GM18909 (cell line): ENCODE measurements at regions not wholly inside any gene's neighbourhood (a gene's known extent, or its start where the extent isn't known, plus 50 kb on each side); places are given as distances from the start of the nearest gene placed in this dataset.

Experiments used
- ATAC-seq: cut with Tn5 transposase; IDR thresholded peaks from one replicate; pipeline ENCODE4 v1.9.1; 2021; ENCODE audit warnings: mild to moderate bottlenecking; ENCODE audit not compliant: unreplicated experiment, poor library complexity

DNA sequence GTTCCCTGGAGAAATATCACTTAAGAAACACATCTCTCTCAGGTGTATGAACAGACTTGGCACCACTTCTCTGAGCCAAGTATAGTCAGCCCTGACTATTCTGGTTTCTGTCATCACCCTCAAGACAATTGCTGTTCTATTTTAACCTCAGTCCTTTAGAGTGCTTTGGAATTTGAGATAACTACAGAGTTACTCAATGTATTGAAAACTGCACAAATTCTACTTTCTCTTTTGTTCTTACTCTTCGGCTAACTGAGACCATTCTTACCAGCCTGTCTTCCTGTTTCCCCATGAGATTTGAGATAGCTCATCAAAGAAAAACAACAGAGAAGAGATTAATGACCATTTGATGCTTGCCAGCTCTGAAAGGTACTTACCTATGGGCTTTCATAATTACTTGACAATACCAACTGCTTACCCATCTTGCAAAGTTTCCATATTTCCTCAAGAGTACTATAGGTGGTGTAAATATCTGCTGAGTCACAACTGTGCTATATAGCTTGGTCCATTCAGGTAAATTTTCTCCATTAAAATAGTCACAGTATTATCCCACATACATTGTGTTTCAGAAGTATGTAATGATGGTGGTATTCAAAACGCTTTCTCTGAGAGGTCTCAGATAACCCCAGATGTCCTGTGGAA is 467.5 kb upstream of the CHST9 start:
- ATAC-seq: peak; percentile 83

DNA sequence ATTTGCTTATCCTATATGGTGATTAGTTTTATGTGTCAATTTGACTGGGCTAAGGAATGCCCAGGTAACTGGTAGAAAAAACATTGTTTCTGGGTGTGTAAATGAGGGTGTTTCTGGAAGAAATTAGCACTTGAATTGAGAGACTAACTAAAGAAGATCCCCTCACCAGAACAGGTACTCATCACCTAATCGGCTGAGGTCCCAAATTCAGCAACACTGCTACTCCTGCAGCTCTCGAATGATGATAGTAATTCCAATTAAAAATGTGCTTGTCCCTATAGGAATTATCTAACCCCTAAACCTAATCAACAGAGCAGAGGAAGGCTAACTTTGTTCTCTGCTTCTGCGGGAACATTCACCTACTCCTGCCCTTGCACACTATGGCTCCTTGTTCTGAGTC is 464.5 kb upstream of the CHST9 start:
- ATAC-seq: no peak

DNA sequence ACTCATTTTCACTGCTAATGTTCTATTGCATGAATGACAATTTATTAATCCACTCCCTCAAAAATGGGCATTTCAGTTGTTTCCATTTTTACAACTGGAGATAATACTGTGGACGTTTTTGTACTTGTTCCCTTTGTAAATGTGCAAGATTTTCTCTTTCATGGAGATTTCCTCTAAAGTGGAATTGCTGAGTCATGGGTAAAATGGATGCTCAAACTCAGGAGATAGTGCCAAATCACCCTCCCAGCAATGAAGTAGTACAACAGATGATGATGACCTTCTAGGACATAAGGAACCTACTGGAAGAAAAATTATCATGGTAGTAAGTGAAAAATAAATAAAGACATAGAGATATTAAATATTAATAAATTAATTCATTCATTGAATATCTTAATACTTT is 460.8 kb upstream of the CHST9 start:
- no peak for ATAC-seq

DNA sequence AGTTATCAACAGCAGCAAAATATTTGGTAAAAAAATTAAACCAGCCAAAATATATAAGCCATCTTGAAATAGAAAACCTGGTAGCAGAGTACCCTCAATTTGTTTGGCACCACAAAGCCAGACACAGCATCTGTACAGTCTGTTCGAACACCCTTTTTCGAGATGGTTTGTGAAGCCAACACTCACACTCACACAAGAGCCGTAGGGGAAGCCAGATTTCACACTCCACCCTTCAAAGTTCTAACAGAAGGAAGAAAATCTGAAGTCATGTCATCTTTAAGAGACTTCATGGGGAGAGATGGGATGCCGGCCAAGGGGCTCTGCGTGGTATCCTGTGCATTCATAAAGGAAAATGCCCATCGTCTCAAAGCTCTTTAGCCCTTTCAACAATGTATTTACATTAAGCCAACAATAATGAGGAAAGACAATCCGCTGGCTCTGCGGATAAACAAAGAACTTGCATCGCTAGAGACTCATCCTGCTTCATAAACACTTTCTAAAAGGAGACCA is 451.5 kb upstream of the CHST9 start:
- no peak for ATAC-seq

DNA sequence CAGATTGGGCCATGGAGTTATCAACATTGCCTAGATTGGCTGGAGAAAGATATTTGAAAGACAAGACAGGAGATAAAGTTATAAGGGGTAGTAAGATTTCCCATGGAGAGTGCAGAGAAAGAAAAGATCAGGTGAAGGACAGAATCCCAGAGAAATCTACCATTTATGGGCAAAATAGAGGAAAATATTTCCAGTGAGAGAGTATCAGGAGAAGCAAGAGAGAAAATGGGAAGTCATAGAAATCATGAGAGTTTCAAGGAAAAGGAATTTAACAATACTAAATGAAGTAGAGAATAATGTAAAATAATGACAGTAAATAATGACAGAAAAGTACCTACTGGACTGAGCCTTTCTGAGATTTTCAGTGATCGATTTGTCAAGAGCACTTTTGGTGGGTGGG is 447.6 kb upstream of the CHST9 start:
- no peak for ATAC-seq

DNA sequence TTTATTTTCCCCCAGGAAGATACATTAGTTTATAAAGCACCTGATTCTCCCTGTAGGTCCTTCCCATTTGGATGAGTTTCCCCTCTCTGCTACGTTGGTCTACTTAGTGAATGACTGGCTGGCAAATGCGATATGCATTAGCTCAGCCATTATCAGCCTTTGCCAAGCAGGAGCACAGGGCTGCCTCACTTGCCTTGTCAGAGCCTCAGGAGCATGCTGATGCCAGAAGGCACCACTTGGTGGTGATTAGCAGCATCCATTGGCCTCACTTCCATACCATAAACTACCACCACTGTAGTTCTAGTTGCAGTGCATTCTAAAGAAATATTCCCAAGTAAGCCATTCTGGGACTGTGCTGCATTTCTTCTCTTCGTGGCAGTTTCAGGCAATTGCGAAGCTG is 442.8 kb upstream of the CHST9 start:
- no peak for ATAC-seq

DNA sequence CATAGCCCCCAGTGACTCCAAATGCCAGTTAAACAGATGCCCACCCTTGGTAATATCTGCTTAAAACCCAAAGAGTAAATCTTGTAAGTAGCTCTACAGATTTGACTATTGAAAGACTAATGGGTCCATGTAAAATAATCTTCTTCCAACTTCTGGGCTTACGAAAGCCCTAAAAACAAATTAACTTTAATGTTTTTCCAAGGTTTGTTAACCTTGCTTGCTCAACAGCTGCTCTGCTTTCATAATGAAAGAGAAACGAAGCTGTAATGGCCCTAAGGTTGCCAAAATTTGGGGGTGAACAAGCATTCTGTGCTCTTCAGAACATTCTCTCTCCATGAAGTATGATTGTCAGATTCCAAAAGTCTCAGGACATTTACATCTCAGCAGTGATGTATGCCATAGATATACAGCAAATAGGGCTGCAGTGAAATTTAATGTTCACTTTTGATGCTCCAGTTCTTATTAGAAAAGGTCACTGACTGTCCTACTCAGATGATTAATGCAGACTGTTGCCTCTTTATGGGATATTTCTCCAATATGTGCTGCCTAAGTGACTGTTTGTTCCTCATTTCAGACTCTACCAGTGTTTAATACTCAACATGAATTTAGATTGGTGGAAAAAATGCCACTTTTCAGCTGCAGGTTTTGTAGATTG is 436.3 kb upstream of the CHST9 start:
- ATAC-seq: no peak

DNA sequence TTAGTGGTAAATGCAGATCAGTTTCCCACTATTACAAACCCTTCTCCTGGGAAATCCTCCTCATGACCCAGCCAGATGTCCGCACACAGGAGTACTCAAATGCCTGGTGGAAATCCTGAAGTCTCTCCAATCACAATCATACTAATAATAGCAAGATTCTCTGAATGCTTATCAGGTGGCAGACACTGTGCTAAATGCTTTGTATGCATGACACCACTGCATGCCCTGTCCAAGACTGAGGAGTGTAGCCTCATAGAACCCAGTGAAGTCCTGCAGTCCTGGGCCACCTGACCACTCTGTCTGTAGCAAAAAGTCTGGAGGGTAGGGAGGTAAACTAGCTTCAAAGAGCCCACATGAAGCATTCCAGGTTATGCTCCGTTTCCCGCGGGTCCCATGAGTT is 434.8 kb upstream of the CHST9 start:
- no peak for ATAC-seq

DNA sequence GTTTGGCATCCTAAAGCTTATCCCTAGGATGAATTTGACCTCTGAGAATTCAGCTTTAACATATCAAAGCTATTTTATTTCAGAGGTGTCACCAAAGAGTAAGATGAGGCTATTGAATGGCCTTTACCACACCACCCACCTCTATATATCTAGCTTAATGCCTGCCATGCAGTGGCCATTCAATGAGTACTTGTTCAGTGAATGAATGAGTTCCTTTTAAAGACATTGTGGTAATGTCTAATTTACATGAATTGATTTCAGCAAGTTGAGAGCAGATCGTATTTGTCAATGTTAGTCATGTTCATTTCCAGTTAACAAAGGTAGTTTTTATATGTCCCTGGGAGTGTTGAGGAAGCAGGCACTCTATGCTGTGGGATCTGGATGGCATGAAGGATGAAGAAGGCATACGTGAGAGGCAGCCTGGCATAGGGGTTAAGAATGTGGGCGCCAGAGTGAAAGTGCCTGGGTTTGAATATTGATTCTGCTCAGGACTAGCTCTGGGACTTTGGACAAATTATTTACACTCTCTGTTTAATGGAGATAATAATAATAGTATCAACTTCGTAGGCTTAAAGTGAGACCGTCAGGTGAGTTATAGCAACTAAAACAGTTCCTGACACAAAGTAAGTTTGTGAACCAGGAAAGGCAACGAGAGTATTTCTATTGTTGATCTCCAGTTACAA is 434.1 kb upstream of the CHST9 start:
- ATAC-seq: no peak

DNA sequence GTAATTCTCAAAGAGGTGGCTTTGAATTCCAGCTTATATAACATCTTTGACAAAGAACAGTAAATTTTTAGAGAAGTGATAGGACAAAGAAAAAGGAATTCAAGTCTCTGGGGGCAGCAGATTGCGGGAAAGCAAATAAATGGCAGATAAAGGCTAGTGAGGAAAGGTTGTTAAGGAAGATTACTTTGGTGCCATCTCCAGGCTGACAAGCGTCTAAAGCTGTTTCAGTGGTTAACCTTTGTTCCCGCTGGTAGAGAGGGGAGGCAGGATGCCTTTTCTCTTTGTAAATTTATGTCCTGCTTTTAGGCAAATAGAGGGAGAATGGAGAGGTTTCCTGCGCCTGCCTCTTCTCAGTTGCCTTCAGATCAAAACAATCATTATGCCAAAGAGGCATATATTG is 431.2 kb upstream of the CHST9 start:
- ATAC-seq: no peak

DNA sequence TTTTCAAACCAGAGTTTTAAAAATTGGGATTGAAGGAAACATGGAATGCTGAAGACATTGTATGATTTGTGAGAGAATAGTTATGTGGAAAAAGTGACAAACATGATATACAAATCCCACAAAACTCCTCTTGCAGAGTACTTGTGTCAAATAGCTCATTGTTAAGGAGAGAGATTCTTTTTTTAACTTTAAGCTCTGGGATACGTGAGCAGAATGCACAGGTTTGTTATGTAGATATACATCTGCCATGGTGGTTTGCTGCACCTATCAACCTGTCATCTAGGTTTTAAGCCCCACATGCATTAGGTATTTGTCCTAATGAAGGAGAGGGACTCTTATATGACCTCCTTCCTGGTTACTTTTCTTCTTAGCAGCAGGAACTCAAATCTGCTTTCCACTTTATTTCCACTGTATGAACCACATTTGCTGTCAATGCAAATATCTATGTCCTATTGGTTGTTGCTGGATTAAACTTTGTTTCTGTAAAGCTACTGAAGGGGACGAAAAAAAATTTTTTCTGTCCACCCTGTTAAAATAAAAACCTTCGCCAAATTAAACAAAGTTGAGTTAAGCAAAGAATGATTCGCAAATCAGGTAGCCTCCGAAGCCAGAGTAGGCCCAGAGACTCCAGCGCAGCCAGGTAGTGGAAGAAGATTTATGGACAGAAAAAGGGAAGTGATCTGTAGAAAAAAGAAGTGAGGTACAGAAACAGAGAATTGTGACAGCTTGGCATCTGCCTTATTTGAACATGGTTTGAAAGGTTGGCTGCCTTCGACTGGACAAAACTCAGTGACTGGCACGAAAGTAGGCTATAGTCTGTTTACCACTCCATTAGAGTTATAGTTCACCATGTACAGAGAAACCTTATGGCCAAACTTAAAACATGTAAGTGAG is 430.1 kb upstream of the CHST9 start:
- no peak for ATAC-seq

DNA sequence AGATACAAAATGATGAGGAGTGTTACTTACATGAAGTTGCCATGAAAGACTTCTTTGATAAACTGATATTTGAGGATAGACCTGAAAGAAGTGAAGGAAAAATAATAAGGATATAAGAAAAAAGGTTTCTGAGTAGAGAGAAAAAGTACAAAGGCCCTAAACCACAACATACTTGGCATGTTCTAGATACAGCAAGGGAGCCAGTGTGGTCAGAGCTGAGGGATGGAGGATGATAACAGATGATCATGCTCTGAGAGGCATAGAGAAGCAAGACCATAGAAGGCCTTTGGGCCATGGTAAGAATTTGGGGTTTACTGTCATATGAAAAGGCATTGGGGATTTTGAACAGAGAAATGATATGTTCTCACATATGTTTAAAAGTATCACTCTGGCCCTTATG is 424.1 kb upstream of the CHST9 start:
- no peak for ATAC-seq

DNA sequence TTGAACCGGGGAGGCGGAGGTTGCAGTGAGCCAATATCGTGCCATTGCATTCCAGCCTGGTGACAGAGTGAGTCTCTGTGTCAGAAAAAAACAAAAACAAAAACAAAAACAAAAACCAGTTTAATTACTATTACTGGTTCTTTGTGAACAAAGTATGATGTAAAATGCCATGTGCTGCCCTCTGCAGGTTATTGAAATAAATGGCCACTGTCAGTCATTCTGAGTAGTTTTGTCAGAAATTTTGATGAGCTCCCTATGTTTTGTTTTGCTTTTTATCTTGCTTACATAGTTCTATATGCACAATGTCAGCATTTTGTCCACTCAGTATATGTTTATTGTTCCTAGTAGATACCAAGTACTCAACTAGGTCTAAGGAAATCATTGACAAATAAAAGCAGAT is 423.6 kb upstream of the CHST9 start:
- no peak for ATAC-seq

DNA sequence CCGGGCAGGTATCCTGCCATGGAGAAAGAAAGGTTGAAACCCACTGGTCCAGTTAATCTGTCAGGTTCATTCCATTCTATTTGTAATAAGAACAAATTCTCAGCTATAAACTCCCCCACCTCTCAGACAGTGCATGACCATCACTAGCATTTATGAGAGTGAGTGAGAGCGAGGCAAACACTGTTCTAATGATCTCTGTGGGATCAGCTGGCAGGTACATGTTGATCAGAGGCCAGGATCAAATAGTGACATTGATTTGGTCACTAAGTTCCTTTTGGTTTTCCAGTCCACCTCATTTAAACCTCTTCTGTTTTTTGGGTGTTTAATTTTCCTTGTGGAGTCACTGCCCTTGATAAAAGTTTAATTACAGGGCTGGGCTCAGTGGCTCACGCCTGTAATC is 423.1 kb upstream of the CHST9 start:
- ATAC-seq: no peak

DNA sequence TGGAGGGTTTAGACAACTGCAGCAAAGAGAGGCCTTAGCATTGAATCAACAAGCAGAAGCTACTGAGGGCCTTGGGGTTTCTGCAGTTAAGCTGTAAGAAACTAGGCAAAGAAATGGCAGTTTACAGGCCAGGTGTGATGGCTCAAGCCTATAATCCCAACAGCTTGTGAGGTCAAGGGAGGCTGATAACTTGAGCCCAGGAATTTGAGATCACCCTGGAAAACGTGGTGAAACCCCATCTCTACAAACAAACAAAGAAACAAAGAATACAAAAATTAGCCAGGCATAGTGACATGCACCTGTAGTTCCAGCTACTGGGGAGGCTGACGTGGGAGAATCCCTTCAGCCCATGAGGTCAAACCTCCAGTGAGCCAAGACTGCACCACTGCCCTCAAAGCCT is 421.6 kb upstream of the CHST9 start:
- ATAC-seq: no peak

DNA sequence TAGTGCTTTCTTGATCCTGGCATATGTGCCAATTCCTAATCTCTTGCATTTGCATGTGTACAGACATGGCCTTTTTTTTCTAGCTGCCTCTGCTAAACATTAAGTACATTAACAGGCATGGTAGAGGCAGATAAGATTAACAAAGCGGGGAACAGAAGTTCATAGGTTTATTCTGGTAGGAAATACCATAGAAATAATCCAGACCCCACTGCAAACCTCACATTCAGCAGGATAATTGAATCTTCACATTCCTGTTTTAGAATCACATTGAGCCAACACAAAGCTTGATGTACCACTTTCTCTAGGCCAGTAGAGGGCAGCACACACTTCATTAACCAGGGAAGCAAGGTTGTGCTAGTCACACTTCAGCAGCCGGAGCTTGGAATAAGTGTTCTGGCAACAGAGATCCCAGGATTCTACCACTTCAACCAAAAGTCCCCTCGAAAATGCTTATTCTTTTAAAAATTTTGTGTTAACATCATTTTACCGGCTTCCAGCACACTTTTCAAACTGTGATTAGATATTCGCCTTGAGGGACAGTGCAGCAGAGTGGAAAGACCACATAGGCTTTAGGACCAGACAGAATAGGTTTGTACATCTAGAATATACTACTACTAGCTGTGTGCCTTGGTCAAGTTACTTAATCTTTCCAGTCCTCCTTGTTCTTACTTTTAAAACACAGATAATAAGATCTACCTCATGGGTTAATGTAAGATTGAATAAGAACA is 420.2 kb upstream of the CHST9 start:
- ATAC-seq: peak; percentile 87

DNA sequence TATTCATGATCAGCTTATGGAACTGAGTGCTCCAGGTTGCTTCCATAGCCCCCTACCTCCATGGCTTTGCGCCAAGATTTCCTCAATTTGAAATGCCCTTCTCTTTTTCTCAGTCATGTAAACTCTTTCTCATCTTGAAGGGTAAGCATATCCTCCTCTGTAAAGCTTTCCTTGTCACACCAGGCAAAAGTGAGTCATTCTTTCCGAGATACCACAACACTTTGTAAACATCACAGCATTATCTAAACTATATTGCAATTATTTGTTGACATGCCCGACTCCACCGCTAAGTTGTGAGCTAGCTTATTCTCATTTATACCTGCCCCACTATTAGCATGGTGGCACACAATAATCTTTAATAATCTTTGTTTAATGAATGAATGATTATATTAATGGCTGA is 419.5 kb upstream of the CHST9 start:
- ATAC-seq: no peak

DNA sequence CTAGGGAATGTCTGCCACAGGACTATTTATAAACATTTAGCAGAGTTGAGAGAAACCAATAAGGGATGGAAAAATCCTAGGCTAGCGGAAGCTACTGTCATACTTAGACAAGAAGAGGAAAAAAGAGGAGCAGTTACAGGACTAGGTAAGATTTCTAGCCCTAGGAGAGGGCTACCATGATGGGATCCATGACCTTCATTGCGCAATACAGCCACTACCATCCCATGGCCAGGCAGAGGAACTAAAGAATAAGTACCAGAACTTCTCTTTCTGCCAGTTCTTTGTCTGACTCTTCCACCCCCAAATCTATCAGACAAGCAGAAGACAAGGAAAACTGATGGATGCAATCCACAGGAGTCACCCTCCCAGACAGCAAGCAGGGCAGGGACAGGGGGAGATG is 417.0 kb upstream of the CHST9 start:
- no peak for ATAC-seq

DNA sequence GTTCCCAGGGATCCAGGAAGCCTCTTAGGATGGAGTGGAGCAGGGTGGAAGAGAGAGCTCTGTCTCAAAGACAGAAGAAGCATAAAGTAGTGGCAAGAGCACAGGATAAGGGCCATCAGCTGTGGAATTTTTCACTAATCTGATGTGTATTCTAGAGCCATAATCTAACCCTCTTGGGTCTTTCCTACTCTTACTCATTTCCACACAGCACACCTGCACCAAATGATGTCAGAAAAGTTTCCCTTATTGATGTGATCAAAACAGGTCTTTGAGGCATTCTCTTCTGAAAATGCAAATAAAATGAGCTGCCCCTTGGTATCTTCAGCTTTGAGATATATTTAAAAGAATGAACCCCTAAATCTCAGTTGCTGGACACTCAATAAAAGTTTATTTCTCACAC is 415.1 kb upstream of the CHST9 start:
- ATAC-seq: no peak

DNA sequence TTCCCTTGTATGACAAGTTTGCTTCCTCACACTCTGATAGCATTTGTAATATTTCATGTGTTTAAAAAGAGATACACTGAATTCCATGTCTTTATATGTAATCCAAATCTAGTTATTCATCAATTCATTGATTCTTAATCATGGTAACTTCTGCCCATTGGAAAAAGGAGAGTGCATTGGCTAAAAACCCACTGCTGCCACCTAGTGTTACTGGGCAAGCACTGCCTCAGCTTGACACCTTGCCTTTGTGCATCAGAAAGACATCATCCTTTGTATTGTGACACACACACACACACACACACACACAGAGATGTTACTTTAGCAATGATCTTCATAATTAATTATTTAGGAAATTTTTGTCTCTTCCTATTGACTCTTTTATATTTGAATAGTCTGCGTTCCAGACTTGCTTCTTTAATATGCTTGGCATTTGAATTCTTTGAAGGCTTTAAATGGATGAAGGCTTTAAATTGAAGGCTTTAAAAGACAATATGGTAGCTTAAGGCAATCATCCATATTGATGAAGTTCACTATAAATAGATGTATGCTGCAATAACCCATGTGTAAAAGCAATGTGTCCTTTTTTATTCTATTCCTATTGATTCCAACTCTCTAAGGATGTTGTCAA is 414.2 kb upstream of the CHST9 start:
- ATAC-seq: peak; percentile 86
